Uterus (tissue), 2 donors: ENCODE measurements at regions not wholly inside any gene's neighbourhood (a gene's known extent, or its start where the extent isn't known, plus 50 kb on each side); places are given as distances from the start of the nearest gene placed in this dataset.

Experiments
- POLR2A ChIP-seq, 2 donors: fragments of 450-650 bp; IDR thresholded peaks; one replicate each; pipeline ENCODE4 v1.6.1; 2016; ENCODE audit warnings: antibody characterized with exemption in 2 of 2, mild to moderate bottlenecking in 1 of 2, moderate library complexity in 1 of 2
- TF ChIP-seq, protein P1 (sequence below), 4 experiments: fragments of 200-600 bp in 2 of 4; fragments of 450-650 bp in 2 of 4; sonication (generic) in 2 of 4; IDR thresholded peaks; one replicate each; pipeline ENCODE4 v1.5.1; 2016 to 2019; ENCODE audit warnings: antibody characterized with exemption in 4 of 4, mild to moderate bottlenecking in 2 of 4, moderate library complexity in 1 of 4

DNA sequence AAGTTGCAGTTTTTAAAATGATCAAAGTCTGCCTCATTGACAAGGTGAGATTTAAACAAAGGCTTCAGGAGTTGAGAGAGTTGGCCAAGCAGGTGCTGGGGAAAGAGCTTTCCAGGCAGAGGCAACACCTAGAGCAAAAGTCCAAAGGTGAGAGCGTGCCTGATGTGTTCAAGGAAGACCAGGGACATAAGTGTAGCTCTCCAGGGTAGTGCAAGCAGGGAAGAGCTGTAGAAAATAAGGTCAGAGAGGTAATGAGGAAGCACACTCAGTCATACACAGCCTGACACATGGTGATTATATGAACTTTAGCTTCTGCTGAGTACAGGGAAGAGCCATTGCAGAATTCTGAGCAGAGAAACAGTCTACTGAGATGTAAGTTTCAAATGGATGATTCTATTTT lies 265.0 kb upstream of the NWD2 start:
- TF ChIP-seq POLR2A (IDR thresholded peaks at IDR 0.05): no peak
- TF ChIP-seq, protein P1, sequence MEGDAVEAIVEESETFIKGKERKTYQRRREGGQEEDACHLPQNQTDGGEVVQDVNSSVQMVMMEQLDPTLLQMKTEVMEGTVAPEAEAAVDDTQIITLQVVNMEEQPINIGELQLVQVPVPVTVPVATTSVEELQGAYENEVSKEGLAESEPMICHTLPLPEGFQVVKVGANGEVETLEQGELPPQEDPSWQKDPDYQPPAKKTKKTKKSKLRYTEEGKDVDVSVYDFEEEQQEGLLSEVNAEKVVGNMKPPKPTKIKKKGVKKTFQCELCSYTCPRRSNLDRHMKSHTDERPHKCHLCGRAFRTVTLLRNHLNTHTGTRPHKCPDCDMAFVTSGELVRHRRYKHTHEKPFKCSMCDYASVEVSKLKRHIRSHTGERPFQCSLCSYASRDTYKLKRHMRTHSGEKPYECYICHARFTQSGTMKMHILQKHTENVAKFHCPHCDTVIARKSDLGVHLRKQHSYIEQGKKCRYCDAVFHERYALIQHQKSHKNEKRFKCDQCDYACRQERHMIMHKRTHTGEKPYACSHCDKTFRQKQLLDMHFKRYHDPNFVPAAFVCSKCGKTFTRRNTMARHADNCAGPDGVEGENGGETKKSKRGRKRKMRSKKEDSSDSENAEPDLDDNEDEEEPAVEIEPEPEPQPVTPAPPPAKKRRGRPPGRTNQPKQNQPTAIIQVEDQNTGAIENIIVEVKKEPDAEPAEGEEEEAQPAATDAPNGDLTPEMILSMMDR (IDR thresholded peaks at IDR 0.05): no peak
